ENCODE measurements at regions not wholly inside any gene's neighbourhood (a gene's known extent, or its start where the extent isn't known, plus 50 kb on each side); places are given as distances from the start of the nearest gene placed in this dataset.

DNA sequence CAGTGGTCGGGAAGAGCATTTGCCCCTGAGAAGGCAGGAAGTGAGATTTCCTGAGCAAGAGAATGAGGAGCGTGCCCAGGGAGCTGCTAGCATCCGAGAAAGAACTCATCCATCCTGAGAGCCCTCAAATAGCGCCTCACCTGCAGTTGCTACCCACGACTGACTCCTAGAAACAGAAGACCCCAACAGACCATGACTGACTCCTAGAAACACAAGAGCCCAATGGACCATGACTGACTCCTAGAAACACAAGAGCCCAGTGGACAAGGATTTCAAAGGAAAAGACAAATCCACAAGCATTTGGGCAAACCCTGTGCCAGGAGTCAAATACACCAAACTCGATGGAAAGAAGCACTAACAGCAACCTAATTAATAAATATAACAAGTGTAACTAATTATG is 575.2 kb upstream of the FRG1 start:
- no peak for DNase-seq
- Histone ChIP-seq H3K4me1 (no peaks in the 10 kb centered on the region), H3K4me3 (no peak overlapping the region), H3K27me3 (replicated peaks in 1 of 7) (no peaks in the 10 kb centered on the region), H3K27ac (no peak overlapping the region), H3K36me3 (no peaks in the 10 kb centered on the region), H3K9me3 (peaks cover 0 to 7% (median 0%) of the 10 kb centered on the region in 8 donors)
- intact Hi-C loops (cut with DNase I; ENCODE audit: low total_unique reads), result no loop called here
- TF ChIP-seq POLR2A (IDR thresholded peaks at IDR 0.05), result no peak
- no peak for TF ChIP-seq POLR2AphosphoS5 (IDR thresholded peaks at IDR 0.05)
- TF ChIP-seq, protein P1, sequence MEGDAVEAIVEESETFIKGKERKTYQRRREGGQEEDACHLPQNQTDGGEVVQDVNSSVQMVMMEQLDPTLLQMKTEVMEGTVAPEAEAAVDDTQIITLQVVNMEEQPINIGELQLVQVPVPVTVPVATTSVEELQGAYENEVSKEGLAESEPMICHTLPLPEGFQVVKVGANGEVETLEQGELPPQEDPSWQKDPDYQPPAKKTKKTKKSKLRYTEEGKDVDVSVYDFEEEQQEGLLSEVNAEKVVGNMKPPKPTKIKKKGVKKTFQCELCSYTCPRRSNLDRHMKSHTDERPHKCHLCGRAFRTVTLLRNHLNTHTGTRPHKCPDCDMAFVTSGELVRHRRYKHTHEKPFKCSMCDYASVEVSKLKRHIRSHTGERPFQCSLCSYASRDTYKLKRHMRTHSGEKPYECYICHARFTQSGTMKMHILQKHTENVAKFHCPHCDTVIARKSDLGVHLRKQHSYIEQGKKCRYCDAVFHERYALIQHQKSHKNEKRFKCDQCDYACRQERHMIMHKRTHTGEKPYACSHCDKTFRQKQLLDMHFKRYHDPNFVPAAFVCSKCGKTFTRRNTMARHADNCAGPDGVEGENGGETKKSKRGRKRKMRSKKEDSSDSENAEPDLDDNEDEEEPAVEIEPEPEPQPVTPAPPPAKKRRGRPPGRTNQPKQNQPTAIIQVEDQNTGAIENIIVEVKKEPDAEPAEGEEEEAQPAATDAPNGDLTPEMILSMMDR (IDR thresholded peaks at IDR 0.05 in 8 of 11, conservative IDR thresholded peaks at IDR 0.05 in 3 of 11), result no peak
- WGBS, 5 donors, result 52 to 70% (median 61%) methylated on average over 6 of the region's 6 CpGs

GRCh38 chr4:189367832-189368231 is 572.8 kb upstream of the FRG1 start:
- H3K4me3 ChIP-seq, result no peak overlapping the region
- intact Hi-C loops (cut with DNase I; ENCODE audit: low total_unique reads), result no loop called here
- WGBS, 5 donors, result 84 to 97% (median 88%) methylated on average over 3 of the region's 3 CpGs

GRCh38 chr4:189374176-189374575 is 566.5 kb upstream of the FRG1 start:
- Histone ChIP-seq H3K27me3 (replicated peaks in 1 of 7) (no peaks in the 10 kb centered on the region), H3K4me1 (no peaks in the 10 kb centered on the region), H3K36me3 (no peaks in the 10 kb centered on the region), H3K27ac (no peak overlapping the region), H3K9me3 (peaks cover 0 to 8% (median 0%) of the 10 kb centered on the region in 8 donors), H3K4me3 (no peak overlapping the region)
- intact Hi-C loops (cut with DNase I; ENCODE audit: low total_unique reads), result no loop called here
- 64 to 86% (median 78%) methylated on average over 2 of the region's 2 CpGs for WGBS, 5 donors
- no peak for DNase-seq
- TF ChIP-seq, protein P1 (IDR thresholded peaks at IDR 0.05 in 8 of 11, conservative IDR thresholded peaks at IDR 0.05 in 3 of 11), result no peak
- TF ChIP-seq POLR2AphosphoS5 (IDR thresholded peaks at IDR 0.05) (no peak), POLR2A (IDR thresholded peaks at IDR 0.05) (no peak)

More at GRCh38 chr4:189367832-189368231, 572.8 kb upstream of the FRG1 start:
- DNase-seq, result no peak
- H3K27ac ChIP-seq, result no peak overlapping the region
- peaks cover 0 to 7% (median 0%) of the 10 kb centered on the region in 8 donors for H3K9me3 ChIP-seq
- H3K27me3 ChIP-seq (replicated peaks in 1 of 7), result no peaks in the 10 kb centered on the region
- H3K36me3 ChIP-seq, result no peaks in the 10 kb centered on the region
- TF ChIP-seq POLR2A (IDR thresholded peaks at IDR 0.05) (no peak), POLR2AphosphoS5 (IDR thresholded peaks at IDR 0.05) (no peak)
- TF ChIP-seq, protein P1 (IDR thresholded peaks at IDR 0.05 in 8 of 11, conservative IDR thresholded peaks at IDR 0.05 in 3 of 11), result no peak
- H3K4me1 ChIP-seq, result no peaks in the 10 kb centered on the region

DNA sequence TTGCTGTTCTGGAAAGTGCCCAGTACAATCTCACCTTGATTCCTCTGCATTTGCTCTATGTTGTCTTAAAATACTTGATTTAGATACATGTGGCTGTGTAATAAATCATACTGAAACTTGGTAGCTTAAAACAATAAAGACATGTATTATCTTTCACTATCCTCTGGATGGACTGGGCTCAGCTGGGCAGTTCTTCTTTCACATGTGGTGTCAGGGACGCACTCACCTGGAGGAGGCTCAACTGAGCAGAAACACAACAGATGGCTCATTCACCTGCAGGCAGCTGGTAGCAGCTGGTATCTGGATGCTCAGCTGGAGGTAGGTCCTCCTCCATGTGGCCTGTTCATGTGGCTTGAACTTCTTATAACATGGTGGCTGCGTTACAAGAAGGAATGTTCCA is 563.8 kb upstream of the FRG1 start:
- WGBS, 5 donors, result 78 to 96% (median 87%) methylated on average over 2 of the region's 2 CpGs
- intact Hi-C loops (cut with DNase I; ENCODE audit: low total_unique reads), result no loop called here

More for the DNA sequence above, 563.8 kb upstream of the FRG1 start:
- Histone ChIP-seq H3K4me1 (no peaks in the 10 kb centered on the region), H3K27me3 (replicated peaks in 1 of 7) (no peaks in the 10 kb centered on the region), H3K27ac (no peak overlapping the region), H3K9me3 (peaks cover 0 to 8% (median 0%) of the 10 kb centered on the region in 8 donors), H3K4me3 (no peak overlapping the region), H3K36me3 (no peaks in the 10 kb centered on the region)
- TF ChIP-seq POLR2A (IDR thresholded peaks at IDR 0.05), result no peak
- TF ChIP-seq, protein P1 (IDR thresholded peaks at IDR 0.05 in 8 of 11, conservative IDR thresholded peaks at IDR 0.05 in 3 of 11), result no peak
- no peak for TF ChIP-seq POLR2AphosphoS5 (IDR thresholded peaks at IDR 0.05)
- DNase-seq, result no peak

Measured in spleen (tissue), 11 donors.